ENCODE measurements at regions not wholly inside any gene's neighbourhood (a gene's known extent, or its start where the extent isn't known, plus 50 kb on each side); places are given as distances from the start of the nearest gene placed in this dataset.

DNA sequence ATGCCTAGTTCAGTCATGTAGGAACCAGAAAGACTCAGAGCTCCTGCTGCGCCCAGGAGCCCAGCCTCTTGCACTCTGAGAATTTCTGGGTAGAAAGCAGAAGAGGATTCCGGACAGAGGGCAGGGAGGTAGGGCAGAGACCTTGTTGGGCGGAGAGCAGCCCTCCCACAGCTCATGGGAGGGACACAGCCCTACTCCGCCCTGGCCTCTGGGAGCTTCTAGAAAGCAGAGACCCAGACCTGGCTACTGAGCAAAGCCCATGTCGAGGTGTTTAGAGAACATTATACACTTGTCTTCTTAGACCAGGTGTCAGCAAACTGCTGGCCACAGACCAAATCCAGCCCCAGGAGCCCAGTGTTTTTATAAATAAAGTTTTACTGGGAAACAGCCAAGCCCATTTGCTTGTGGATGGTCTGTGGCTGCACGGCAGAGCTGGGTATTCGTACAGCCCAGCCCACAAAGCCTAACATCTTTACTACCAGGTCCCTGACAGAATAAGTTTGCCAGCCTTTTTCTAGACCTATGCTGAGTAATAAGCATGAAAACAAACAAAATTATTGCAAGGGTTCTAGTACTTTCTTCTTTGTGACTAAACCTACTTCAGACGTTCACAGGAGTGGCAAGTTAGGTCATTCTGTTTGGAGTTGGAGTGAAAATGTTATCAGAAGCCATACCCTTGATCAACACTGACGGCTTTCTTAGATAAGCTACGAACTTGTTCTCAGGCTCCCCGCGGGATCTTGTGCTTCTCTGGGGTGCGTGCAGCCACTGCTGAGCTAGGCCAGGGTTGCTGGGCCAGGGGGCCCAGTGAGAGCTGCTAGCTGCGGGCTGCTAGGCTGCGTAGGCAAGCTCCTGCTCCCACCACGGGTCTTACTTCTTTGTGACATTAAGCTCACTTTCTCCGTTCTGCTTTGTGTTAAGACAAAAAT lies 235.1 kb upstream of the FOXQ1 start:
- Histone ChIP-seq H3K27ac (ENCODE audit: low read length) (no peak overlapping the region), H3K9me3 (ENCODE audit: control insufficient read depth, insufficient read depth, low read length) (no peaks in the 10 kb centered on the region), H3K4me3 (ENCODE audit: low read length) (no peak overlapping the region), H3K27me3 (ENCODE audit: control insufficient read depth, insufficient read depth, low read length) (no peaks in the 10 kb centered on the region), H3K4me1 (ENCODE audit: control insufficient read depth, insufficient read depth, low read length) (no peaks in the 10 kb centered on the region), H3K36me3 (ENCODE audit: control insufficient read depth, insufficient read depth, low read length) (no peaks in the 10 kb centered on the region)
- no peak for DNase-seq (ENCODE audit: low read depth, low spot score)
- no CpG with 5 or more reads among the region's 17 CpGs for WGBS (ENCODE audit: insufficient coverage, insufficient read length)

DNA sequence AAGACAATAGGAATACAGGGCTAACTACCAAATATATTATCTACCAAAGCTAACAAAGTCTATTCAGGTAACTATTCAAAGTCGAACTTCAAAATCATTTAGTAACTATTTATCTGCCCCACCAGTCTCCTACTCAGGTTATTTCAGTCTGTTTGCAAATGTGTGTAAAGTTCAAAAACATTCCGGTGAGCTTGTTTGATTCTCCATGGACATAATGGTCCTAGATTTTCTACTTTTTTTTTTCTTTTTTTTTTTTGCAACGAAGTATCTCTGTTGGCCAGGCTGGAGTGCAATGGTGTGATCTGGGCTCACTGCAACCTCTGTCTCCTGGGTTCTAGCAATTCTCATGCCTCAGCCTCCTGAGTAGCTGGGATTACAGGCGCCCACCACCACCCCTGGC lies 236.0 kb upstream of the FOXQ1 start:
- no peak for DNase-seq (ENCODE audit: low read depth, low spot score)
- Histone ChIP-seq H3K36me3 (ENCODE audit: control insufficient read depth, insufficient read depth, low read length) (no peaks in the 10 kb centered on the region), H3K4me1 (ENCODE audit: control insufficient read depth, insufficient read depth, low read length) (no peaks in the 10 kb centered on the region), H3K27ac (ENCODE audit: low read length) (no peak overlapping the region), H3K4me3 (ENCODE audit: low read length) (no peak overlapping the region), H3K27me3 (ENCODE audit: control insufficient read depth, insufficient read depth, low read length) (no peaks in the 10 kb centered on the region), H3K9me3 (ENCODE audit: control insufficient read depth, insufficient read depth, low read length) (no peaks in the 10 kb centered on the region)
- WGBS (ENCODE audit: insufficient coverage, insufficient read length), result no CpG with 5 or more reads among the region's 4 CpGs

DNA sequence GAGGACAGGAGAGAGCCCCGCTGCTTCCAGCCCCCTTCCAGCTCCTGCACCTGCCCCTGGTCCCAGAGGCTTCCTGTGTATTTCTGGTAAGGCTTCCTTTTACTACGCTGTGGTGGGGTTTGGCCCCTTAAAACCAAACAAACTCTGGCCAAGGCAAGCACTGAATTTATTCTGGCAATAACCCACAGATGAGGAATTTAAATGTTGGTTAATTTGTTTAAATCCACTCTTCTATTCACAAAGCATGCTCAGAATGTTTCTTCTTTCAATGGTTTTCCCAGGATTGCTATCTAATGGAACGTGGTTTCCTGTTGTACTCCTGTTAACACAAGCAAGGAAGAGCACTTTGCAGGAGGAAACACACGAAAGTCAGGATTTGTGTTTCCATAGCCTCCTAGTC lies 236.5 kb upstream of the FOXQ1 start:
- WGBS (ENCODE audit: insufficient coverage, insufficient read length), result no CpG with 5 or more reads among the region's 4 CpGs
- no peaks in the 10 kb centered on the region for H3K4me1 ChIP-seq (ENCODE audit: control insufficient read depth, insufficient read depth, low read length)
- H3K36me3 ChIP-seq (ENCODE audit: control insufficient read depth, insufficient read depth, low read length), result no peaks in the 10 kb centered on the region
- no peak overlapping the region for H3K4me3 ChIP-seq (ENCODE audit: low read length)
- no peaks in the 10 kb centered on the region for H3K9me3 ChIP-seq (ENCODE audit: control insufficient read depth, insufficient read depth, low read length)
- no peak overlapping the region for H3K27ac ChIP-seq (ENCODE audit: low read length)
- DNase-seq (ENCODE audit: low read depth, low spot score), result no peak
- H3K27me3 ChIP-seq (ENCODE audit: control insufficient read depth, insufficient read depth, low read length), result no peaks in the 10 kb centered on the region

DNA sequence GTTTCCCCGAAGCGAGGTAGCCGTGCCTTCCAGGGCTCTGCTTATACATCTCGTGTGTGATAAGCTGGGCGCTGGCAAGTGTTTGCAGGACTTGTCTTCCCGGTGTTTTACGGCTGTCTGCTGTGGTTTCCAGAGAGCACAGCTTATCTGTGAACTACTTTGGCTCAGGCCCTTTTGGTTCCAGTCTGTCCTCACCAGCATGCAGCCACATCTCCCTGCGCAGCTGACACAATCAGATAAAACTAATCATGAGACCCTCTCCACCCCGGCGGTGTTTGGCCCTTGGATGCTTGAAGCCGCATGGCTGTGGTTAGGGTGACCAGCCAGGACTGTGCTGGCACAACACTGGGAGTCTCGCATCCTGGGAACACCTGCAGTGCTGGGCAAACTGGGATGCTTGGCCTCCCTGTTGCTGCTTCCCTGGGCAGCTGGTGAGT lies 241.8 kb upstream of the FOXQ1 start:
- WGBS (ENCODE audit: insufficient coverage, insufficient read length), result no CpG with 5 or more reads among the region's 12 CpGs
- H3K4me3 ChIP-seq (ENCODE audit: low read length), result no peak overlapping the region
- H3K9me3 ChIP-seq (ENCODE audit: control insufficient read depth, insufficient read depth, low read length), result no peaks in the 10 kb centered on the region
- no peak overlapping the region for H3K27ac ChIP-seq (ENCODE audit: low read length)
- H3K36me3 ChIP-seq (ENCODE audit: control insufficient read depth, insufficient read depth, low read length), result no peaks in the 10 kb centered on the region
- no peak for DNase-seq (ENCODE audit: low read depth, low spot score)
- no peaks in the 10 kb centered on the region for H3K27me3 ChIP-seq (ENCODE audit: control insufficient read depth, insufficient read depth, low read length)
- H3K4me1 ChIP-seq (ENCODE audit: control insufficient read depth, insufficient read depth, low read length), result no peaks in the 10 kb centered on the region

DNA sequence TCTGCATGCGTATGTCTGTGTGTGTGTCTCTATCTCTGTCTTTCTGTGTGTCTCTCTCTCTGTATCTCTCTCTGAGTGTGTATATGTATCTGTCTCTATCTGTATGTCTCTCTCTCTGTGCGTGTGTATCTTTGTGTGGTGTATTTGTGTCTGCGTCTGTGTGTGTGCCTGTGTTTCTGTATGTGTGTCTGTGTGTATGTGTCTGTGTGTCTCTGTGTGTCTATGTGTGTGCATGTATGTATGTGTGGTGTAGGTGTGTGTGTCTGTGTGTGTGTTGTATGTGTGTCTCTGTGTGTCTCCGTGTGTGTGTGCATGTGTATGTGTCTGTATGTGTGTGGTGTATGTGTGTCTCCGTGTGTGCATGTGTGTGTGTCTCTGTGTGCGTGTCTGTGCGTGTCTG lies 243.0 kb upstream of the FOXQ1 start:
- Histone ChIP-seq H3K27me3 (ENCODE audit: control insufficient read depth, insufficient read depth, low read length) (no peaks in the 10 kb centered on the region), H3K9me3 (ENCODE audit: control insufficient read depth, insufficient read depth, low read length) (no peaks in the 10 kb centered on the region), H3K27ac (ENCODE audit: low read length) (no peak overlapping the region), H3K4me3 (ENCODE audit: low read length) (no peak overlapping the region), H3K36me3 (ENCODE audit: control insufficient read depth, insufficient read depth, low read length) (no peaks in the 10 kb centered on the region), H3K4me1 (ENCODE audit: control insufficient read depth, insufficient read depth, low read length) (no peaks in the 10 kb centered on the region)
- no CpG with 5 or more reads among the region's 7 CpGs for WGBS (ENCODE audit: insufficient coverage, insufficient read length)
- DNase-seq (ENCODE audit: low read depth, low spot score), result no peak

DNA sequence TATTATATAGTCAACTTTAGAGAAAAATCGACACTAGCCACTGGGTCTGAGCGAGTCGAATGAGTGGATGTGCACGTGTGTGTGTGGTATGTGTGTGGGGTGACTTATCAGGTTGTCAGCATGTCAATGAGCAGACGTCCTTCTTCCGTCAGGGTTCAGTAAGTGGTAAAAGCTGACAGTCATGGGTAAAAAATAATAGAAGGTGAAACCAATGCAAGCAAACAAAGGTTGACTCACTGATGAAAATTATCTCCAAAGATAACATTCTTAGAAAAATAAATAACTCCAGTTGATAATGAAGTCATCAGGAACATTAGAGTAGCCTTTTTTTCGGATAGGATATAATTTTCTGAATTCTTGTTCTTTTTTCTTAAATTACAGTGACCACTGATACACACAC lies 243.8 kb upstream of the FOXQ1 start:
- H3K27me3 ChIP-seq (ENCODE audit: control insufficient read depth, insufficient read depth, low read length), result no peaks in the 10 kb centered on the region
- H3K9me3 ChIP-seq (ENCODE audit: control insufficient read depth, insufficient read depth, low read length), result no peaks in the 10 kb centered on the region
- no peaks in the 10 kb centered on the region for H3K36me3 ChIP-seq (ENCODE audit: control insufficient read depth, insufficient read depth, low read length)
- no peak overlapping the region for H3K4me3 ChIP-seq (ENCODE audit: low read length)
- no peak for DNase-seq (ENCODE audit: low read depth, low spot score)
- no peak overlapping the region for H3K27ac ChIP-seq (ENCODE audit: low read length)
- H3K4me1 ChIP-seq (ENCODE audit: control insufficient read depth, insufficient read depth, low read length), result no peaks in the 10 kb centered on the region
- WGBS (ENCODE audit: insufficient coverage, insufficient read length), result no CpG with 5 or more reads among the region's 7 CpGs

DNA sequence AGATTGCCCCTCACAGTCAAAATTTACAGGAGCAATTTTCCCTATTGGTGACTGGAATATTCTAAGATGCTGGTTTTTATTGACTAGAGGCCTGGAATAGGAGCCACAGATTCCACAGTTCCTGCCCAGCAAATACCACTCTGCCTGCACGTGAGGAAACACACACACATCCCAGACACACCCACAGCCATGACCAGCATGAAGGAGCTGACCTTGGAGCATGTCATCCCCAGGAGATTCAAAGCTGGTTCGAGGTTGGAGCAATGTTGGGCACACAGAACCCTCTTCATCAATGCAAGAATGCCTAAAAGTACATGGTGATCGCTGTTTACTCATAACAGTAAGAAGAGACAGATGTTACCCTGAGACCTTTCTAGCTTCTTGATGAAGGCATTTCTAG lies 244.6 kb upstream of the FOXQ1 start:
- no peaks in the 10 kb centered on the region for H3K36me3 ChIP-seq (ENCODE audit: control insufficient read depth, insufficient read depth, low read length)
- H3K27me3 ChIP-seq (ENCODE audit: control insufficient read depth, insufficient read depth, low read length), result no peaks in the 10 kb centered on the region
- H3K27ac ChIP-seq (ENCODE audit: low read length), result no peak overlapping the region
- WGBS (ENCODE audit: insufficient coverage, insufficient read length), result no CpG with 5 or more reads among the region's 3 CpGs
- H3K4me1 ChIP-seq (ENCODE audit: control insufficient read depth, insufficient read depth, low read length), result no peaks in the 10 kb centered on the region
- no peak overlapping the region for H3K4me3 ChIP-seq (ENCODE audit: low read length)
- no peak for DNase-seq (ENCODE audit: low read depth, low spot score)
- no peaks in the 10 kb centered on the region for H3K9me3 ChIP-seq (ENCODE audit: control insufficient read depth, insufficient read depth, low read length)

DNA sequence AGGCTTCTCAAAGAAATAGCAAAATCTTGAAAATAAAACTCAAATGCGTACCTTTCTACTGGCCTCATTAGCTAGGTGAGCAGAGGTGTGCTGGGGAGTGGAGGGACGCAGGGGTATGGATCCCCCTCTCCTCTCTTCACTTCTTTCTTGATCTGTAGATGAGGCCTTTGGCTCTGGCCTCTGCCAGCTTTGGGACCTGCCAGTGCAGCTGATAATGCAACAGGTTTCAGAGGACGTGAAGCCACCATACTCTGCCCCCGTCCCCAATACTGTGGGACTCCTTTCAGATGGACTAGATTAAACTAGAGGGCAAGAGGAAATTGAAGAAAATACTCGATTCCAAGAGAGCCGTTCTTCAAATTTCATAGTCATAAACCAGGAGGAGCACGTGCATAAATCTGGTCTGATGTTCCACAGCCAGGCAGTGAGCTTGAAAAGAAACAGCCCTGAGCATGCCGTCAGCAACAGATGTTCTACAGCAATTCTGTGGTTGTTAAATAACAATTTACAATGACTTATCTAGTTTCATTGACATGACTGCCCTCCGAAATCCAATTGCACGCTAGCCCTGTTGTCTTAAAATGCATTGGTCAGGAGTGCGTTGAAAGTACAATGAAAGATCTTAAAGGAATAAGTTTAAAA lies 245.3 kb upstream of the FOXQ1 start:
- Histone ChIP-seq H3K9me3 (ENCODE audit: control insufficient read depth, insufficient read depth, low read length) (no peaks in the 10 kb centered on the region), H3K36me3 (ENCODE audit: control insufficient read depth, insufficient read depth, low read length) (no peaks in the 10 kb centered on the region), H3K4me1 (ENCODE audit: control insufficient read depth, insufficient read depth, low read length) (no peaks in the 10 kb centered on the region), H3K27ac (ENCODE audit: low read length) (no peak overlapping the region), H3K4me3 (ENCODE audit: low read length) (no peak overlapping the region), H3K27me3 (ENCODE audit: control insufficient read depth, insufficient read depth, low read length) (no peaks in the 10 kb centered on the region)
- no CpG with 5 or more reads among the region's 11 CpGs for WGBS (ENCODE audit: insufficient coverage, insufficient read length)
- DNase-seq (ENCODE audit: low read depth, low spot score), result no peak

DNA sequence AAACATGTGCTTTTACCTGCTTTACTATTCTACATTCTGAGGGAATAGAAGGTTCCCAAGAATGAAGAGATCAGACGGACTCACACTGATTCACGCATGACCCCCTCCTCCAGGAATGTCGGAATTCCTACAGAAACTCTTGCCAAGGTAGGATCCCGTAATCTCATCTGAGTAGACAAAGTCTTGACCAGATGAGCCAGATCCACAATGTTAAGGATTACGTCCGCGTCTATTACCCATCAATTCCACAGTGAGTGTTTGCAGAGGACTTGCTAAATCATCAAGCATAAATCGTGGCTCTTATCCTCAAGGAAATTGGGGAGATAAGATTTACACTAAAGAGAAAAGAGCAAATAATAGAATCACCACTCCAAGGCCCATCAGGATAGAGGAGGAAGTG lies 245.9 kb upstream of the FOXQ1 start:
- DNase-seq (ENCODE audit: low read depth, low spot score), result no peak
- Histone ChIP-seq H3K4me1 (ENCODE audit: control insufficient read depth, insufficient read depth, low read length) (no peaks in the 10 kb centered on the region), H3K9me3 (ENCODE audit: control insufficient read depth, insufficient read depth, low read length) (no peaks in the 10 kb centered on the region), H3K4me3 (ENCODE audit: low read length) (no peak overlapping the region), H3K27ac (ENCODE audit: low read length) (no peak overlapping the region), H3K27me3 (ENCODE audit: control insufficient read depth, insufficient read depth, low read length) (no peaks in the 10 kb centered on the region), H3K36me3 (ENCODE audit: control insufficient read depth, insufficient read depth, low read length) (no peaks in the 10 kb centered on the region)
- WGBS (ENCODE audit: insufficient coverage, insufficient read length), result no CpG with 5 or more reads among the region's 8 CpGs

DNA sequence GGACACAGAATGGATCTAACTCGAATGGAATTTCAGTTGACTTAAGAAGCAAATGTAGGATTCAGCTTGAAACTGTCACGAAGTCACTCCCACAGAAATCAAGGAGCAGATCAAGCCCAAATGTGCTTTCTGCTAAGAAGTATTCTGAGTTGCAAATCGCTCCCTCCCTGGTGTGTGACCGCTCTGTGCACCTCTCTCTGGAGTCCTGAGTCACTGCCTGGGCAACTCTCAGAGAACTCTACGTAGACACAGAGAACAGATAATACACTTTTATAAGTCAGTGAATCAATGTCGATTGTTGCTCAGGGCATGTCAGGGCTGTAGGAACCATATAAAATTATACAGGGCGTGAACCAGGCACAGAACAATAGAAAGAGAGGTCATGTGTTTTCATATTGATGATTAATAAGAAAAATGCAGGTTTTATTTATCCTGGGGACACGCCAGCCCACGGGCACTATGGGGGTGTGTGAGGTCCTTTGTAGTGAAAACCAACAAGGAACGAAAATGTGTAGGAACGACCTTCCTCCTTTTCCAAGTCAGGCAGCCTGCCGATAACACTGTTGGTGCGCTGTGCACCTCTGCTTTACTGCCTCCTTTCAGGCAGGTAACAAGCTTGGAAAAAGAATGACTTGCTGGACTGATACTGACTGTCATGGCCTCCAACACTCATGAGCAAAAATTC lies 248.1 kb upstream of the FOXQ1 start:
- Histone ChIP-seq H3K9me3 (ENCODE audit: control insufficient read depth, insufficient read depth, low read length) (no peaks in the 10 kb centered on the region), H3K36me3 (ENCODE audit: control insufficient read depth, insufficient read depth, low read length) (no peaks in the 10 kb centered on the region), H3K4me3 (ENCODE audit: low read length) (no peak overlapping the region), H3K27ac (ENCODE audit: low read length) (no peak overlapping the region), H3K27me3 (ENCODE audit: control insufficient read depth, insufficient read depth, low read length) (no peaks in the 10 kb centered on the region), H3K4me1 (ENCODE audit: control insufficient read depth, insufficient read depth, low read length) (no peaks in the 10 kb centered on the region)
- WGBS (ENCODE audit: insufficient coverage, insufficient read length), result no CpG with 5 or more reads among the region's 13 CpGs
- DNase-seq (ENCODE audit: low read depth, low spot score), result no peak
